ENCODE measurements at regions not wholly inside any gene's neighbourhood (a gene's known extent, or its start where the extent isn't known, plus 50 kb on each side); places are given as distances from the start of the nearest gene placed in this dataset.
A peak's percentile ranks its signal among the peaks of the same experiment; 100 is the strongest.
"Not testable (repeated sequence)": the region's sequence is repeated elsewhere in the genome, so short reads cannot be mapped to it uniquely, and the experiment has no call there.

DNA sequence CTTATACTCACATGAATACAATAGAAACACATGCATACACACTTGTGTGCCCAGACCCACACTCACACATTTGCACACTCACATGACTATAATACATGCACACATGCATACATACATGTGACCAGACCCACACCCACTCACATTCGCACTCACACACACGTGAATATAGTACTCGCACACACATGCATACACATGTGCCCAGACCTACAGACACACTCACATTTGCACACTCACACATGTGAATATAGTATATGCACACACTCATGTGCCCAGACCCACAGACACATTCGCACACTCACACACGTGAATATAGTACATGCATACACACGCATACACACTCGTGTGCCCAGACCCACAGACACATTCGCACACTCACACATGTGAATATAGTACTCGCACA lies 197.4 kb upstream of the ZNF469 start:
- not testable (repeated sequence) for H3K27me3 Mint-ChIP-seq (ENCODE audit: low read depth); H3K9me3 Mint-ChIP-seq (ENCODE audit: low read depth)
- H3K4me1 Mint-ChIP-seq (ENCODE audit: low read depth): peaks cover 46% of the 10 kb centered on the region
- peak; percentile 2 for DNase-seq (ENCODE audit: low spot score)
- peak overlapping the region; percentile 45 for H3K27ac Mint-ChIP-seq (ENCODE audit: unreplicated experiment)
- H3K4me3 Mint-ChIP-seq (ENCODE audit: unreplicated experiment): peak overlapping the region; percentile 71
- H3K36me3 Mint-ChIP-seq (ENCODE audit: low read depth): peaks cover 13% of the 10 kb centered on the region

DNA sequence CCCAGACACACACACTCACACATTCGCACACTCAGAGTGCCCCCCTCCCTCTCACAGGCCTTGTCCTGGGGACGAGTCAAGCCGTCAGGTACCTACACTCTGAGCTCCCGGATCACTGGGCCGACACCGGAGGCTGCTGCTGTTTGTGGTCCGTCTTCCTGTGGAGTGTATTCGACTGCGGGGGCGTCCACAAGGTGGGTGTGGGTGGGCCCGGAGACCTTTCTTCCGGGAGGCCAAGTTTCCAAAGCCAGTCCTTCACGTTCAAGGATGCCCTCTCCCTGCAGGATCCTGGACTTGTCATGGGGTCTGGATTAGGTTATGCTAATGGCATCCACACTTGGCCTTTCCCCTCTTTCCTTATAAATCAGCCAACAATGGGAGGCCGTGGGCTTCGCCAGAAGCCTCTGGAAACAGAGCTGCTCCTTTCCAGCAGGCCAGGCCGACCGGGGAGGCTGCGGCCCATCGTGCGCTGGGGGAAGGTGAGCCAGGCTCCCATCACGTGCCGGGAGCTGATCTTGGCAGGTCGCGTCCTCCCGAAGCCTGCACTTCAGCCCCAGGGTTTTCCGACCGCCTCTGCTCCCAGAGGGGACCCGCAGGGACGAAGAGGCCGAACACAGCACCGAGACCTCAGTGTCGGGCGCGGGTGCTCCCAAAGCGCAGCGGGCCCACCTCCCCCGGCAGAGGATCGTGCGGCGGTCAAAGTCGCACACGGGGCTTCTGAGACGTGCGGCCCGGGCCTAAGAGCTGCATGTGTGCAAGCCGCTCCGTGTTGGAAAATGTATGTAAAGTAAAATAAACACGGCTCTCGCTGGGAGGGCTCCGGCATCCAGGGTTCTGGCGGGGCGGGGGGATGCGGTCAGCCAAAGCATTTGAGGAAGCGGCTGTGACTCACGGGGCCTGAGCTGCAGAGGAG lies 196.5 kb upstream of the ZNF469 start:
- H3K27me3 Mint-ChIP-seq (ENCODE audit: low read depth): not testable (repeated sequence)
- H3K36me3 Mint-ChIP-seq (ENCODE audit: low read depth): peaks cover 13% of the 10 kb centered on the region

DNA sequence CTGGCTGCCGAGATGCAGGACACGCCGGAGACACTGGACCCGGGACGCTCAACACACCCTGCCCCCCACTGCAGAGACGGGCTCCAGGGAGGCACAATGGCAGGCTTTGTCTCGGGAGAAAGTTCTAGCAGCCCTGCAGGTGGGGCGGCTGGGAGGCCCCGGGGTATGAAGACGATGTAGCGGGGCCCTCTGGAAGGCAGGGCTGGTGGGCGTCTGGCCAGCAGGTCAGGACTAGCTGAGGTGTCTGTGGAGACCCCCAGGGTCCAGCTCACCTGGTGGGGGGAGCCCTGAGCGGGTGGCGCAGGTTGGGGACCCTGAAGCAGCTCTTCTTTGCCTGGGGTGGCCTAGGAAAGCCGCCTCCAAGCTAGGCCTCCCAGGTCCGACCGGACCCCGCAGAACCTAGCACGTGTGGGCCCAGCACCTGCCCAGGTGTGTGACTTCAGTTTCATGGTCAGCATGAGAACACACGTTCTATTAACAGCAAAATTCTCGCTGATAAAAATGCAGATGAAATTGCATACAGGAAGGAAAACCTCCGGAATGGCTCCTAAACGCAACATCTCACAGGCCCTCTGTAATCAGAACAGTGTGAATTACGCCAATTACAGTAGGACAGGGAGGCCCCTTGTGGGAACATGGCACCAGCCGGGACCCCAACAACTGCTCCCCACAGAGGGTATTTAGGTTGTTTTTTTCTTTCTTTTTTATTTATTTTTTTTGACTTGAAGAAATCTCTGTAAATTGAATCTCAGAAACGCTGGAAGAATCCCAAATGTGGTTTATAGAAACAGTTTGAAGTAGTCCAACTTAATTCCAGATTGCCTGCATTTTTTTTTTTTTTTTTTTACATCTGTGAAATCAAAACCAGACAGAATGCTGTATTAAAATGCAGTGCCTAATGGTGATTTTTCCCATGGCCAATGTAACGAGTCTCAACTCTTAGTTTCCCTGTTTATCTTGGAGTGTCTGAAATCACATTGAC lies 195.6 kb upstream of the ZNF469 start:
- DNase-seq (ENCODE audit: low spot score); H3K27me3 Mint-ChIP-seq (ENCODE audit: low read depth); H3K9me3 Mint-ChIP-seq (ENCODE audit: low read depth): not testable (repeated sequence)
- peaks cover 46% of the 10 kb centered on the region for H3K4me1 Mint-ChIP-seq (ENCODE audit: low read depth)
- H3K4me3 Mint-ChIP-seq (ENCODE audit: unreplicated experiment): peak overlapping the region; percentile 22
- peak overlapping the region; percentile 89 for H3K27ac Mint-ChIP-seq (ENCODE audit: unreplicated experiment)
- H3K36me3 Mint-ChIP-seq (ENCODE audit: low read depth): peaks cover 13% of the 10 kb centered on the region

More for the DNA sequence above, 196.5 kb upstream of the ZNF469 start:
- peak; percentile 68 for DNase-seq (ENCODE audit: low spot score)
- Mint-ChIP-seq H3K27ac (ENCODE audit: unreplicated experiment) (peak overlapping the region; percentile 89), H3K4me3 (ENCODE audit: unreplicated experiment) (peak overlapping the region; percentile 71), H3K4me1 (ENCODE audit: low read depth) (peaks cover 46% of the 10 kb centered on the region)
- H3K9me3 Mint-ChIP-seq (ENCODE audit: low read depth): not testable (repeated sequence)

DNA sequence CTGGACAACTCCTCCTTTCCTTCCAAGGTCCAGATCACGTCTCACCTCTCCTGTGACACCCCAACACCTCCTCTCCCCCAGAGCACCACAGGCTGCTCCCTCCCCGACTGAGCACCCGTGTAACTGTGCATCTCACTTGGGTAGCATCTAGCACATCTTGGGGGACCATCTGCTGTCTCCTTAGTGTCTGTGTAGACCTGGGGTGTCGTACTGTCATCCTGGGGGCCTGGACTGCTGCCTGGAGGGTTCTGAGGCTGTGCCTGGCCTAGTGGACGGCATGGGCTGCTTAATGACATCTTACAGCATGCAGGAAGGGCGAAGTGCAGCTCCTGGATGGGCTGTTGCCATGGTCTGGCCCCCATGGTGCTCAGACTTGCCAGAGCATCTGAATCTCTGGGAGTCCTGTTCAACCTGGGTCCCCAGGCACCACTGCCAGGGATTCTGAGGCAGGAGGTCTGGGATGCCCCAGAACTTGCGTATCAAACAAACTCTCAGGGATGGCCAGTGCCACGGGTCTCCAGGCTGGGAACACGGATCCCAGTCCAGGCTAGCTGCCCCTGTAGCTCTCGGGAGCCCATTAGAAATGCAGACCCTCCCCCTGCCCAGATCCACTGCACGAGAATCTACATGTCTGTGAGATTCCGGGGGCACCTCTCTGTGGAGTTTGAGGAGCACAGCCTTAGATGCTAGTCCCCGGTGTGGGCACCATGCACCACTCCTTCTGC lies 194.4 kb upstream of the ZNF469 start:
- H3K9me3 Mint-ChIP-seq (ENCODE audit: low read depth); H3K27me3 Mint-ChIP-seq (ENCODE audit: low read depth); H3K4me3 Mint-ChIP-seq (ENCODE audit: unreplicated experiment): not testable (repeated sequence)
- Mint-ChIP-seq H3K27ac (ENCODE audit: unreplicated experiment) (peak overlapping the region; percentile 77), H3K36me3 (ENCODE audit: low read depth) (peaks cover 11% of the 10 kb centered on the region), H3K4me1 (ENCODE audit: low read depth) (peaks cover 39% of the 10 kb centered on the region)
- DNase-seq (ENCODE audit: low spot score): peak; percentile 40

DNA sequence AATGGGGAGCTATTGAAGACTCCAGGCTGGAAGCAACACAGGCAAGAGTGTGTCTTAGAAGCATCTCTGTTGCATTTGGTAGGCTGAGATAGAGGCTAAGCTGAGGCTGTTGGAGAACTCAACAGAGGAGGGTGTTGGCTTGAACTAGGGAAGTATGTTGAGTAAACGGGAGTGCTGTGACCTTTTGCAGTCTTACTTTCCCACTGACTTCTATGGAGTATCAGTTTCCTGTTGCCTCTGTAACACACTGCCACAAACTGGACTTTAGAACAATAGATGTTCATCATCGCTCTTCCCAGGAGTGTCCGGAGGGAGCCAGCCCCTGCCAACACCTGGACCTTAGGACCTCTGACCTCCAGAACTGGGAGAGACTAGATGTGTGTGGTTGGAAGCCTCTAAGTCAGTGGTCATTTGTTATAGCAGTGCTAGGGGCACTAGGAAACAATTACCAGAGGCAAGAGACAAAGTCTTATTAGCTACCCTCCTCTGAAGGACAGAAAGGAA lies 192.1 kb upstream of the ZNF469 start:
- DNase-seq (ENCODE audit: low spot score); H3K9me3 Mint-ChIP-seq (ENCODE audit: low read depth); H3K27ac Mint-ChIP-seq (ENCODE audit: unreplicated experiment); H3K4me3 Mint-ChIP-seq (ENCODE audit: unreplicated experiment); H3K27me3 Mint-ChIP-seq (ENCODE audit: low read depth); H3K36me3 Mint-ChIP-seq (ENCODE audit: low read depth): not testable (repeated sequence)
- H3K4me1 Mint-ChIP-seq (ENCODE audit: low read depth): peaks cover 35% of the 10 kb centered on the region

DNA sequence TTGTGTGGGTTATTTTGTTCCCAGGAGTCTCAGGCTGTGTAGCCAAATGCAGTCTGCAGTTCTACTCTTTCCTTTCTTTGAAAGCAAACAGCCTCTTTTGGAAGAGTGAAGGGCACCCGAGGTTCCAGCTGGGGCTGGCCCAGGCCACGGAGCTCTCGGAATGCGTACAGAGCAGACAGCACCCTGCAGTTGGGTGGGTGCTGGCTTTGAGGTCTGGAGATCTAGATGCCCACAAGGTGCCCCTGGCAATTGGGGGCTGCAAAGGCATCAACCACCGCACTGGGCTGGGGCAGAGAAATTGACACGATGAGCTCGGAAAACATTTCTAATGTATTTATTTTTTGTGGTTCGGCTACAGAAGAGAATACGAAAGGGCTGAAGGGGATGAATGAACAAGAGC lies 191.6 kb upstream of the ZNF469 start:
- H3K27ac Mint-ChIP-seq (ENCODE audit: unreplicated experiment); H3K9me3 Mint-ChIP-seq (ENCODE audit: low read depth); H3K4me3 Mint-ChIP-seq (ENCODE audit: unreplicated experiment); H3K36me3 Mint-ChIP-seq (ENCODE audit: low read depth); H3K27me3 Mint-ChIP-seq (ENCODE audit: low read depth); DNase-seq (ENCODE audit: low spot score): not testable (repeated sequence)
- peaks cover 30% of the 10 kb centered on the region for H3K4me1 Mint-ChIP-seq (ENCODE audit: low read depth)

DNA sequence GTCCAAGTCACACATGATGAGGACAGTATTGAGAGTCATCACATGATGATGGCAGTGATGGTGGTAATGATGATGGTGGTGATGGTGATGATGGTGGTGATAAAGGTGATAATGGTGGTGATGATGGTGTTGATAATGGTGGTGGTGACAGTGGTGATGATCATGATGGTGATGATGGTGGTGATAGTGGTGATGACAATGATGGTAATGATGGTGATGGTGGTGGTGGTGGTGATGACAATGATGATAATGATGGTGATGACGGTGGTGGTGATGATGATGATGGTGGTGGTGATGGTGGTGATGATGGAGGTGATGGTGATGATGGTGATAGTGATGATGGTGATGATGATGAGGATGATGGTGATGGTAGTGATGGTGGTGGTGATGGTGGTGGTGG lies 190.2 kb upstream of the ZNF469 start:
- TF ChIP-seq, protein P1, sequence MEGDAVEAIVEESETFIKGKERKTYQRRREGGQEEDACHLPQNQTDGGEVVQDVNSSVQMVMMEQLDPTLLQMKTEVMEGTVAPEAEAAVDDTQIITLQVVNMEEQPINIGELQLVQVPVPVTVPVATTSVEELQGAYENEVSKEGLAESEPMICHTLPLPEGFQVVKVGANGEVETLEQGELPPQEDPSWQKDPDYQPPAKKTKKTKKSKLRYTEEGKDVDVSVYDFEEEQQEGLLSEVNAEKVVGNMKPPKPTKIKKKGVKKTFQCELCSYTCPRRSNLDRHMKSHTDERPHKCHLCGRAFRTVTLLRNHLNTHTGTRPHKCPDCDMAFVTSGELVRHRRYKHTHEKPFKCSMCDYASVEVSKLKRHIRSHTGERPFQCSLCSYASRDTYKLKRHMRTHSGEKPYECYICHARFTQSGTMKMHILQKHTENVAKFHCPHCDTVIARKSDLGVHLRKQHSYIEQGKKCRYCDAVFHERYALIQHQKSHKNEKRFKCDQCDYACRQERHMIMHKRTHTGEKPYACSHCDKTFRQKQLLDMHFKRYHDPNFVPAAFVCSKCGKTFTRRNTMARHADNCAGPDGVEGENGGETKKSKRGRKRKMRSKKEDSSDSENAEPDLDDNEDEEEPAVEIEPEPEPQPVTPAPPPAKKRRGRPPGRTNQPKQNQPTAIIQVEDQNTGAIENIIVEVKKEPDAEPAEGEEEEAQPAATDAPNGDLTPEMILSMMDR (IDR thresholded peaks at IDR 0.05): no peak
- Mint-ChIP-seq H3K9me3 (ENCODE audit: low read depth) (peaks cover 5% of the 10 kb centered on the region), H3K27me3 (ENCODE audit: low read depth) (no peaks in the 10 kb centered on the region), H3K36me3 (ENCODE audit: low read depth) (peaks cover 4% of the 10 kb centered on the region), H3K4me3 (ENCODE audit: unreplicated experiment) (no peak overlapping the region), H3K27ac (ENCODE audit: unreplicated experiment) (no peak overlapping the region), H3K4me1 (ENCODE audit: low read depth) (peaks cover 19% of the 10 kb centered on the region)
- no peak for DNase-seq (ENCODE audit: low spot score)

Data from chondrocyte (in vitro differentiated cells).